Liver (tissue), 3 donors: ENCODE measurements at regions not wholly inside any gene's neighbourhood (a gene's known extent, or its start where the extent isn't known, plus 50 kb on each side); places are given as distances from the start of the nearest gene placed in this dataset.

ENCODE experiments used
- EGR1 ChIP-seq, 2 donors: IDR thresholded peaks; 2 replicates each; pipeline ENCODE4 v1.6.1; 2016 to 2018; ENCODE audit warnings: antibody characterized with exemption in 2 of 2, low read depth in 2 of 2
- GABPA ChIP-seq, 2 donors: IDR thresholded peaks in 1 of 2; conservative IDR thresholded peaks in 1 of 2; 2 replicates each; pipeline ENCODE4 v1.6.1; 2016; ENCODE audit warnings: antibody characterized with exemption in 2 of 2, mild to moderate bottlenecking in 1 of 2, moderate library complexity in 1 of 2
- TF ChIP-seq, protein P1 (sequence below): fragments of 150-350 bp; IDR thresholded peaks from 2 replicates; pipeline ENCODE4 v1.5.1; 2017; ENCODE audit warnings: improper control_type of control experiment, low read depth, low read length; ENCODE audit not compliant: missing input control
- TF ChIP-seq, protein P2 (sequence below): IDR thresholded peaks from 2 replicates; pipeline ENCODE4 v1.6.1; 2016; ENCODE audit warnings: antibody characterized with exemption, mild to moderate bottlenecking
- donor health status: healthy.
- donor health status: healthy.

DNA sequence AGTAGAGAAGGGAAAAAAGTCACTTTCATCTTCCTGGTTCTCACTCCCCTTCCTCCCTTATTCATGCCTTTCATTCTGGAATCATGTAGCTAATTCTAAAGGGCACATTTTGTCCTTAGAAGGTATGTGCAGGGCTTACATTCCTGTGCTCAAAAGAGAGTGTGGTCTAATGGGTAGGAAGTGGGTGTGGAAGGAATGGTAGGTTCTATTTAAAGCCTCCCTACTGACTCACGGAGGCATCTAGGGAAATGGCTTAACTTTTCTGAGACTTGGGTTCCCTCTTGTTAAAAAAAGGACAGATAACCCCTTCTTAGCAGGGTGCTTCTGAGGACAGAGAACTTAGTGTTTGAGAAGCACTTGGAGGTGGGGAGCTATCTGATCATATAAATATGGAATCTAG, 249.3 kb upstream of the DUSP10 start:
- TF ChIP-seq, protein P1, sequence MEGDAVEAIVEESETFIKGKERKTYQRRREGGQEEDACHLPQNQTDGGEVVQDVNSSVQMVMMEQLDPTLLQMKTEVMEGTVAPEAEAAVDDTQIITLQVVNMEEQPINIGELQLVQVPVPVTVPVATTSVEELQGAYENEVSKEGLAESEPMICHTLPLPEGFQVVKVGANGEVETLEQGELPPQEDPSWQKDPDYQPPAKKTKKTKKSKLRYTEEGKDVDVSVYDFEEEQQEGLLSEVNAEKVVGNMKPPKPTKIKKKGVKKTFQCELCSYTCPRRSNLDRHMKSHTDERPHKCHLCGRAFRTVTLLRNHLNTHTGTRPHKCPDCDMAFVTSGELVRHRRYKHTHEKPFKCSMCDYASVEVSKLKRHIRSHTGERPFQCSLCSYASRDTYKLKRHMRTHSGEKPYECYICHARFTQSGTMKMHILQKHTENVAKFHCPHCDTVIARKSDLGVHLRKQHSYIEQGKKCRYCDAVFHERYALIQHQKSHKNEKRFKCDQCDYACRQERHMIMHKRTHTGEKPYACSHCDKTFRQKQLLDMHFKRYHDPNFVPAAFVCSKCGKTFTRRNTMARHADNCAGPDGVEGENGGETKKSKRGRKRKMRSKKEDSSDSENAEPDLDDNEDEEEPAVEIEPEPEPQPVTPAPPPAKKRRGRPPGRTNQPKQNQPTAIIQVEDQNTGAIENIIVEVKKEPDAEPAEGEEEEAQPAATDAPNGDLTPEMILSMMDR = no peak
- TF ChIP-seq, protein P2, sequence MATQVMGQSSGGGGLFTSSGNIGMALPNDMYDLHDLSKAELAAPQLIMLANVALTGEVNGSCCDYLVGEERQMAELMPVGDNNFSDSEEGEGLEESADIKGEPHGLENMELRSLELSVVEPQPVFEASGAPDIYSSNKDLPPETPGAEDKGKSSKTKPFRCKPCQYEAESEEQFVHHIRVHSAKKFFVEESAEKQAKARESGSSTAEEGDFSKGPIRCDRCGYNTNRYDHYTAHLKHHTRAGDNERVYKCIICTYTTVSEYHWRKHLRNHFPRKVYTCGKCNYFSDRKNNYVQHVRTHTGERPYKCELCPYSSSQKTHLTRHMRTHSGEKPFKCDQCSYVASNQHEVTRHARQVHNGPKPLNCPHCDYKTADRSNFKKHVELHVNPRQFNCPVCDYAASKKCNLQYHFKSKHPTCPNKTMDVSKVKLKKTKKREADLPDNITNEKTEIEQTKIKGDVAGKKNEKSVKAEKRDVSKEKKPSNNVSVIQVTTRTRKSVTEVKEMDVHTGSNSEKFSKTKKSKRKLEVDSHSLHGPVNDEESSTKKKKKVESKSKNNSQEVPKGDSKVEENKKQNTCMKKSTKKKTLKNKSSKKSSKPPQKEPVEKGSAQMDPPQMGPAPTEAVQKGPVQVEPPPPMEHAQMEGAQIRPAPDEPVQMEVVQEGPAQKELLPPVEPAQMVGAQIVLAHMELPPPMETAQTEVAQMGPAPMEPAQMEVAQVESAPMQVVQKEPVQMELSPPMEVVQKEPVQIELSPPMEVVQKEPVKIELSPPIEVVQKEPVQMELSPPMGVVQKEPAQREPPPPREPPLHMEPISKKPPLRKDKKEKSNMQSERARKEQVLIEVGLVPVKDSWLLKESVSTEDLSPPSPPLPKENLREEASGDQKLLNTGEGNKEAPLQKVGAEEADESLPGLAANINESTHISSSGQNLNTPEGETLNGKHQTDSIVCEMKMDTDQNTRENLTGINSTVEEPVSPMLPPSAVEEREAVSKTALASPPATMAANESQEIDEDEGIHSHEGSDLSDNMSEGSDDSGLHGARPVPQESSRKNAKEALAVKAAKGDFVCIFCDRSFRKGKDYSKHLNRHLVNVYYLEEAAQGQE = no peak
- TF ChIP-seq EGR1 (IDR thresholded peaks at IDR 0.05; ENCODE audit: low read depth in 2 of 2) (no peak), GABPA (IDR thresholded peaks at IDR 0.05 in 1 of 2, conservative IDR thresholded peaks at IDR 0.05 in 1 of 2) (no peak)
